ENCODE measurements at regions not wholly inside any gene's neighbourhood (a gene's known extent, or its start where the extent isn't known, plus 50 kb on each side); places are given as distances from the start of the nearest gene placed in this dataset.

- H3K9me3 ChIP-seq (ENCODE audit: control insufficient read depth, low read length) = peaks cover 11% of the 10 kb centered on the region
- H3K36me3 ChIP-seq (ENCODE audit: control insufficient read depth, insufficient read depth, low read length) = no peaks in the 10 kb centered on the region
- Mint-ChIP-seq H3K9me3 (peaks cover 7% of the 10 kb centered on the region), H3K4me1 (peaks cover 6% of the 10 kb centered on the region), H3K27ac (no peak overlapping the region), H3K36me3 (ENCODE audit: low read depth) (peaks cover 3% of the 10 kb centered on the region), H3K27me3 (ENCODE audit: insufficient read depth) (peaks cover 8% of the 10 kb centered on the region), H3K4me3 (no peak overlapping the region)
- no peak overlapping the region for H3K27ac ChIP-seq (ENCODE audit: low read depth, low read length)
- no peaks in the 10 kb centered on the region for H3K27me3 ChIP-seq (ENCODE audit: control insufficient read depth, insufficient read depth, low read length, poor library complexity, severe bottlenecking)
- H3K4me1 ChIP-seq (ENCODE audit: control insufficient read depth, insufficient read depth, low read length) = no peaks in the 10 kb centered on the region
- DNase-seq = peak; percentile 24
- WGBS, 2 experiments (ENCODE audit: insufficient coverage in 1 of 2, insufficient read length in 1 of 2) = 93 to 94% methylated on average over 4 to 6 of the region's 6 CpGs
- no peak overlapping the region for H3K4me3 ChIP-seq (ENCODE audit: low read length)
- TF ChIP-seq CTCF (conservative IDR thresholded peaks at IDR 0.05) = no peak
- H3K9ac ChIP-seq (ENCODE audit: extremely low read depth, low read length, poor library complexity, severe bottlenecking) = no peak overlapping the region
These were observed 54.7 kb upstream of the EPS8L3 start for GRCh38 chr1:109818271-109818987.

- H3K27ac Mint-ChIP-seq = no peak overlapping the region
- peaks cover 12% of the 10 kb centered on the region for H3K27me3 Mint-ChIP-seq (ENCODE audit: insufficient read depth)
- H3K4me3 Mint-ChIP-seq = no peak overlapping the region
- Histone ChIP-seq H3K36me3 (ENCODE audit: control insufficient read depth, insufficient read depth, low read length) (no peaks in the 10 kb centered on the region), H3K4me3 (ENCODE audit: low read length) (no peak overlapping the region), H3K27me3 (ENCODE audit: control insufficient read depth, insufficient read depth, low read length, poor library complexity, severe bottlenecking) (no peaks in the 10 kb centered on the region), H3K27ac (ENCODE audit: low read depth, low read length) (no peak overlapping the region), H3K9ac (ENCODE audit: extremely low read depth, low read length, poor library complexity, severe bottlenecking) (no peak overlapping the region), H3K4me1 (ENCODE audit: control insufficient read depth, insufficient read depth, low read length) (no peaks in the 10 kb centered on the region), H3K9me3 (ENCODE audit: control insufficient read depth, low read length) (peaks cover 11% of the 10 kb centered on the region)
- WGBS, 2 experiments (ENCODE audit: insufficient coverage in 1 of 2, insufficient read length in 1 of 2) = 92 to 100% methylated on average over 1 to 2 of the region's 2 CpGs
- TF ChIP-seq CTCF (conservative IDR thresholded peaks at IDR 0.05) = no peak
- peaks cover 3% of the 10 kb centered on the region for H3K36me3 Mint-ChIP-seq (ENCODE audit: low read depth)
- peaks cover 5% of the 10 kb centered on the region for H3K4me1 Mint-ChIP-seq
- peaks cover 7% of the 10 kb centered on the region for H3K9me3 Mint-ChIP-seq
- DNase-seq = peak; percentile 35
These were observed 54.2 kb upstream of the EPS8L3 start for GRCh38 chr1:109817881-109818270.

GRCh38 chr1:109816975-109817535, 53.3 kb upstream of the EPS8L3 start:
- Mint-ChIP-seq H3K4me1 (peaks cover 5% of the 10 kb centered on the region), H3K9me3 (peaks cover 7% of the 10 kb centered on the region), H3K36me3 (ENCODE audit: low read depth) (peaks cover 3% of the 10 kb centered on the region), H3K27me3 (ENCODE audit: insufficient read depth) (peaks cover 12% of the 10 kb centered on the region), H3K27ac (no peak overlapping the region), H3K4me3 (no peak overlapping the region)
- no peak overlapping the region for H3K4me3 ChIP-seq (ENCODE audit: low read length)
- no peak for TF ChIP-seq CTCF (conservative IDR thresholded peaks at IDR 0.05)
- no peaks in the 10 kb centered on the region for H3K4me1 ChIP-seq (ENCODE audit: control insufficient read depth, insufficient read depth, low read length)
- no peaks in the 10 kb centered on the region for H3K27me3 ChIP-seq (ENCODE audit: control insufficient read depth, insufficient read depth, low read length, poor library complexity, severe bottlenecking)
- H3K9ac ChIP-seq (ENCODE audit: extremely low read depth, low read length, poor library complexity, severe bottlenecking) = no peak overlapping the region
- H3K36me3 ChIP-seq (ENCODE audit: control insufficient read depth, insufficient read depth, low read length) = no peaks in the 10 kb centered on the region
- peaks cover 11% of the 10 kb centered on the region for H3K9me3 ChIP-seq (ENCODE audit: control insufficient read depth, low read length)
- peak; percentile 24 for DNase-seq
- WGBS, 2 experiments (ENCODE audit: insufficient coverage in 1 of 2, insufficient read length in 1 of 2) = 81 to 88% methylated on average over 4 of the region's 4 CpGs
- H3K27ac ChIP-seq (ENCODE audit: low read depth, low read length) = peak overlapping the region; percentile 90
